Stimulated activated CD4-positive, alpha-beta T cell treated with anti-CD3 and anti-CD28 coated beads, Interleukin-2, amount 100 ng/mL, for 24 hours (primary cell): ENCODE measurements at regions not wholly inside any gene's neighbourhood (a gene's known extent, or its start where the extent isn't known, plus 50 kb on each side); places are given as distances from the start of the nearest gene placed in this dataset.
"Not testable (repeated sequence)": the region's sequence is repeated elsewhere in the genome, so short reads cannot be mapped to it uniquely, and the experiment has no call there.

Source experiments
- DNase-seq, 2 donors: peaks; one replicate each; pipeline ENCODE4 v3.0.0-alpha.2; 2020

- no peak for DNase-seq
These were observed 1686.6 kb upstream of the CDH9 start for GRCh38 chr5:28725001-28725400.

GRCh38 chr5:28714907-28715698, 1676.7 kb upstream of the CDH9 start:
- no peak for DNase-seq

DNA sequence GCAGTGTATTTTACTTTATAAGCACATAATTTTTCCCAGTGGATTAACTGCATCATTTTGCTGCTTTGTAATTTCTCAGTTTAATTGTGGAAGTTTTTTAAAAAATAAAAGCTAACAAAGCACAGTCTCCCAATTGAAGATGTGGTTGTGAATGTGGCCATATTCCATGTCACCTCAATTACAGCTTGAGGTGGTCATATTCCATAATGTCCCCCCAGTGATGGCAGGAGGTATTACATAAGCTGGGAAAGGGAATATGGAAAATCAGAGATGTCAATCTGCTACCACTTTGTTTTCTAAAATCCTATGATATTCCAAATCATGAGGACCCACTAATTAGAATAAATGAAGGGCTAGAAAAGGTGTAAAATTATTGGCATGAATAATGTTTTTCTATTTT, 1672.0 kb upstream of the CDH9 start:
- no peak for DNase-seq

GRCh38 chr5:28708472-28708871, 1670.1 kb upstream of the CDH9 start:
- no peak for DNase-seq

DNA sequence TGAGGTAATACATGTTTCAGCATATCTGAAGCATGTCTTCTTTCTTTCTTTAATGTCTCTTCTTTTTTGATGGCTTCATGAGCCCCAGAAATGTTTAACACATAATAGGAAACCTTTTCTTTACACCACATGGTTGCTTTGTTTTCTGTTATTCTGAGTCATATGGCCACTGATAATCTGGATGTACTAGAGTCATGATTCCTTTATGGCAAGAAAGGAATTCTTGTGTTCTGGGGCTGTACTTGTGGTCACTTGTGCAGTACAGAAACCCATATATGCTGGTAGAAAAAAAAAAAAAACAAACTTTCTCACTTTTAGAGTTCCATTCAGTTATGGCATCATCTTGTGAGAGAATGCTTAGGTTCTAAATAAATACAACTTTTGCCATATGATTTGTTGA, 1669.3 kb upstream of the CDH9 start:
- DNase-seq, result no peak

- DNase-seq, result no peak
These were observed 1665.4 kb upstream of the CDH9 start for GRCh38 chr5:28703651-28704260.

- no peak for DNase-seq
These were observed 1653.1 kb upstream of the CDH9 start for GRCh38 chr5:28691526-28691925.

DNA sequence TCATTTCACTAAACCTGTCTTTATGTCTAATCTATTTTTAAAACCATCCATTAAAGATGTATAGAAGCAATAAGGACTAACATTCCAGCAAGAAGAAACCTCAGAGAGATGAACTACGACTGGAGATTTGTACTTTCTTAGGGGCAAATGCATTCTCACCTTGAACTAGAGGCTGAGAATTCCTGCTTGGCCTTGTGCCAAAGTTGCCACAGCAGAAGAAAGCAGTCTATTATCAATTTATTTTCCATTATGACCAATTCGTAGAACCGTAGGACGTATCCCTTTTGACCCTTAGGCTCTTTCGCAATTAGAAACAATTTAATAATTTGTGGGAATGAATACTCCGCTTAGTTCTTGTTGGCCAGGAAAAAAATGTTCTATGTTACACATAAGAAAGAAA, 1647.4 kb upstream of the CDH9 start:
- DNase-seq, result no peak

DNA sequence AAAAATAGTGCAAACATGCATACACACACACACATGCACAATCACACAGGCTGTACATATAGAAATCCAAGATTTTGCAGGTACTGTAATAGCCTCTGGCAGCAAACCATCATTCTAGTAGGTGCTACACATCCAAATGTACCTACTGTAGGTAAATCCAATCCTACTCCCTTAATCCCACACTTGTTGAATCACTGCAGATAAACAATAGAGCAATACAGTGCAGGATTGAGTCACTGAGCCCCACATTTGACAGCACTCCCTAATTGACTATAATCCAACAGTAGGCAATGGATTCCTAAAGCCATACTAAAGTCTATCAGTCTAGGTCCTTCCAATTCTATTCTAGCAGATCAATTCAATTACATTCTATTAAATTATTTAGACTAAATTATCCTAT, 1640.5 kb upstream of the CDH9 start:
- no peak for DNase-seq

- no peak for DNase-seq
These were observed 1627.7 kb upstream of the CDH9 start for GRCh38 chr5:28666110-28666509.

DNA sequence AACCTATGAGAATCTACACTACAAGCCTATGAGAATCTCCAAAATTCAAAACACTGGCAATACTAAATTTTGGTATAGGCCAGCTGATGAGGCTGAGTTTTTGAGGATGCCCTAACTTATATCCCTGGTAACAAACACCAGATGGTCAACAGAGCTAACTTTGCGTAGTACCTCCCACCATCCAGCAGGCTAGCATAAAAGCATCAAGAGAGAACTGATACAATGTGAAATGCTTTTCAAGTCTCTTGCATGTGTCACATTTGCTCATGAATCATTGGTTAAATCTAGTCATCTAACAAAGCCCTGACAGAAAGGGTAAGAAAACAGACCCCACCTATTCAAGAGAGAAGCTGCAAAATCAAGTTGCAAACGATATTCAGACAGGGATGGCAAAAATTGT, 1609.7 kb upstream of the CDH9 start:
- no peak for DNase-seq

- no peak for DNase-seq
These were observed 1594.2 kb upstream of the CDH9 start for GRCh38 chr5:28632607-28633006.

DNA sequence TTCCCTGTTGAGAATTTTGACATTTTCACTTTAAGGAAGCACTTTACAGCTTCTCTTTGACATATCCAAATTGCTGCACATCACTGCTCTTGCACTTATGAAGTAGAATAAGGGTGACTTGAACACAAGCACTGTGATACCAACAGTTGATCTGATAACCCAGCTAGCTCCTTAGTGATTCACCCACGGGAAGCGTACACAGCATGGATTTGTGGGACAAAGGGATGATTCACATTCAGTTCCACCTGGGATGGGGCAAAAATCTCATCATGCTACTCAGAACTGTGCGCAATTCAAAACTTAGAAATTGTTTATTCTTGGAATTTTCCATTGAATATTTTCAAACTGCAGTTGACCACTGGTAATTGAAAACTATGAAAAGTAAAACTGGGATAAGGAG, 1565.5 kb upstream of the CDH9 start:
- DNase-seq, result no peak

DNA sequence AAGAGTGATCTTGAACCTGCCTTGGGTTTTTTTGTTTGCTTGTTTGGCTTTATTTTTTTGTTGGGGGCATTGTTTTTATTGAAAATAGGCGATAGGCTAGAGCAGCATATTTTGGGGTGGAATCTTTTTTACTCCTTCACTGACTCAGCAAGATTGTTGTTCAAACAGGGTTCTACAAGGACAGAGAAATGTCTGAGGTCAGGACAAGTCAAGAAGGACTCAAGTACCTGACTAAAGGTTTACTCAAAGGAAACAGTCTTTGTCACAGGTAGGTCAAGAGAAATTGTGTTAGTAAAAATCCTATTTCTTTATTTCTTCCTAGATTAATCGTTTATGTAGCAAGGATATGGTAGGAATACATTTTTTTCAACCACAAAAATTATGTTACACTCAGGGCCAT, 1564.0 kb upstream of the CDH9 start:
- DNase-seq, result no peak

GRCh38 chr5:28596707-28597106, 1558.3 kb upstream of the CDH9 start:
- not testable (repeated sequence) for DNase-seq

DNA sequence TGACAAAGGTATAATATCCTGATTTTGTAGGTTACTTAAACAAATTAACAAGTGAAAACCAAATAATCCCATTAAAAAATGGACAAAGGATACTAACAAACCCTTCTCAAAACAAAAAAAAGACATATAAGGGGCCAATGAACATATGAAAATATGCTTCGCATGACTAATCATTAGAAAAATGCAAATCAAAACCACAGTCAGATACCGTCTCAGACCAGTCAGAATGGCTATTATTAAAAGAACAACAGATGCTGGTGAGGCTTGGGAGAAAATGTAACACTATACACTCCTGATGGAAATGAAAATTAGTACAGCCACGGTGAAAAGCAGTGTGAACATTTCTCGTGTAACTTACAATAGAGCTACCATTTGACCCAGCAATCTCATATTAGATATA, 1542.2 kb upstream of the CDH9 start:
- no peak for DNase-seq

DNA sequence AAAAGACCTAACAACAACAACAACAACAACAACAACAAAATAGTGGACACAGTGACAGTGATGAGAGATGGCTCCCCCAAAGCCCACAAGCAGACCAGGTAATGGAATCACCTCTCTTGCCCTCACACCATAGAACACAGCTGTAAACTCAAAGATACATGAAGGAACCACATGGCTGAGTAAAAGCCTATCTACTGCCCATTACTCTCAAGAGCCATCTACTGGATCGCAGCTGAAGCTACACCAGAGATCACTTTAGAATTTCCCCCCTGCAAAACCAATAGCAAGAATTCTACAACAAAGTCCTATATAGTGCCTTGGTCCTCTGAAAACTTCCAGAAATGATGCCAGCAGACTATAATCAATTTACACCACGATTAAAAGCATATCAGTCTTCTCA, 1537.6 kb upstream of the CDH9 start:
- DNase-seq, result no peak

DNA sequence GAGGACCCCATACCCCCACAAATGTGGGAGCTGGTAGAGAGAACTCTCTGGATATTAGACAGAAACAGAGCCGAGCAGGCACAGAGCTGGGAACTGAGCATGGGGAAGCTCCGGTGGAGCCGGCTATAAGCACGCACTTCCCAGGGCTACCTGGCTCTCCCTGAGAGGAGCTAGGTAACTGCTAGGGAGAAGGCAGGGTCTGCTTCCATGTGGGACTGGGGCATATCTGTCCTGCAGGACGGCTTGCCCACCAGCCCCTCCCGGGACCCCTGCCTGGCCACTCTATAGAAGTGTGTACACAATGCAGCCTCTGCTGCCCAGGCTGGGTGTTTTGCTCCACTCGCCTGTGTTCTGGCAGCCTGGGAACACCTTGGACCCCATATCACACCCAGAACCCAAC, 1537.0 kb upstream of the CDH9 start:
- no peak for DNase-seq

DNA sequence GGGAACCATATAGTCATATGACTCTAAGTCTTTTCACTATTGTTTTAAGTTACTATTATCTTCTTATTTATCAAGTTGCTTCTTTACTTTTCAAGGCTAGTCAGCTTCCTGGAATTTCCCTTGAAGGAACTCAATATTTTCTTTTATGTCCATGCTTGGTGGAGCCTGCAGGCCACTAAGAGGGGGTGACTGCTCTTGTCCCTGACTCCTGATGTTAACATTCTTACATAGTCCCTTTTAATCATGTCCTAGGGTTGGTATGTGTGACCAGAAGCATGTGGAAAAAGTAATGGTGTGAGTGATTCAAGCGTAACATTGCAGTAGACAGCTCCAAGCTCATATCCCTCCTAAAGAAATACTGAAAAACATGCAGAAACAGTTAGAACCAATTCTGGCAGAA, 1536.2 kb upstream of the CDH9 start:
- DNase-seq, result no peak

- no peak for DNase-seq
These were observed 1528.7 kb upstream of the CDH9 start for GRCh38 chr5:28567048-28567447.

DNA sequence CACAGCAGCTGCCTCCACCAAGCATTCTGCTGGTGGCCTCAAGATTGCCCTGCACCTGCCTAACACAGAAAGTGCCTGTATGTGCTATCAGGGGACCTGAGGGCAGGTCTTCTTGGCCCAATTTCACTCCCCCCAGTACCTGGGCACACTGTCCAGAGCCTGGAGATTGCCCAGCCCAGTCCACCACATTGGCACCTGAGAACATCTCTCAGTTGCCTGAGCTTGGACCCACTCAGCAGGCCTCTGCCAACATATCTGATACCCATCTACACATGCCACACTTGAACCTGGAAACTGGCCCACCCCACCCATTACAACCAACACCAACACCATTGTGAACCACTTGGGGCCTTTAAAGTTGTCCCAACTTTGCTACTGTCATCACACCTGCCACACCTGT, 1523.1 kb upstream of the CDH9 start:
- no peak for DNase-seq

- no peak for DNase-seq
These were observed 1519.8 kb upstream of the CDH9 start for GRCh38 chr5:28558196-28558595.

- no peak for DNase-seq
These were observed 1518.7 kb upstream of the CDH9 start for GRCh38 chr5:28557114-28557513.

DNA sequence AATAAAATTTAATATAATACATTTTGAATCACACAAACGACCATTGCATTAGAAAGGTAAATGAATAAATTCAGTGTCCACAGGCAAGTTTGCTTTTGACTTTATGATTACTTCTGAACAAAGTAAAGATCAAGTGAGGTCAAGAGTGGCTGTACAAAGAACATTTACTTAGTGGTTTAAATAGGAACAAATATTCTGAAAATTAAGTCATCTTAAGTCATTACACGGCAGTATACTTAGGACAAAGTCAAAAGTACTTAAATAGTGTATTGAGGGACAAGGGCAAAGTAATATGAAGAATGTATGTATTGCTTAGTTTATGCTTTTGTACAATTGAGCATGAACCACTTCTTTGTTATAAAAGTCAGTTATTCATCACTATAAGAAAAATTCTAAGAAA, 1511.2 kb upstream of the CDH9 start:
- no peak for DNase-seq

- no peak for DNase-seq
These were observed 1510.5 kb upstream of the CDH9 start for GRCh38 chr5:28548856-28549255.
